HG03097 (cell line): ENCODE measurements at regions not wholly inside any gene's neighbourhood (a gene's known extent, or its start where the extent isn't known, plus 50 kb on each side); places are given as distances from the start of the nearest gene placed in this dataset.

ENCODE experiments used
- ATAC-seq: cut with Tn5 transposase; IDR thresholded peaks from one replicate; pipeline ENCODE4 v1.9.1; 2021; ENCODE audit not compliant: unreplicated experiment, low FRiP score

GRCh38 chr11:19352072-19352770 is 111.5 kb upstream of the E2F8 start:
- no peak for ATAC-seq

- ATAC-seq = no peak
Observed at GRCh38 chr11:19351426-19351825, 110.7 kb upstream of the E2F8 start.

DNA sequence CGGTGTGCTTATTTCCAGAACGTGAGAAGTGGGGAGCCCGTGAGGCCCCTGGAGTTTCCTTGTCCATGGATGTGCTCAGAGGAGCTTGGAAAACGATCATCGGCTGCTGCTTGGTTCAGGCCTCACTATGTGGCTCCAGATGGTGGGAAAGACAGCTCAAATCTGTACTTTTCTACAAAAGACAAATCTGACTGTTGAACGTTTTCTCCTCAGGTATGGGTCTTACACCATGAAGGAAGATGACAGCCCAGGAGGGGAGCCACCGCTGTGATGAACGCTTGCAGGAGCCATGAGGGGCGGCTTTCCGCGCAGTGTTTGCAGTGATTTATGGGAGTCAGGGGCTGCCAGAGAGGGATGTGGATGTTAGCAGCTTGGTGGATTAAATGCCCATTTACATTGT is 109.4 kb upstream of the E2F8 start:
- no peak for ATAC-seq

- no peak for ATAC-seq
Observed at GRCh38 chr11:19349340-19350025, 108.7 kb upstream of the E2F8 start.

DNA sequence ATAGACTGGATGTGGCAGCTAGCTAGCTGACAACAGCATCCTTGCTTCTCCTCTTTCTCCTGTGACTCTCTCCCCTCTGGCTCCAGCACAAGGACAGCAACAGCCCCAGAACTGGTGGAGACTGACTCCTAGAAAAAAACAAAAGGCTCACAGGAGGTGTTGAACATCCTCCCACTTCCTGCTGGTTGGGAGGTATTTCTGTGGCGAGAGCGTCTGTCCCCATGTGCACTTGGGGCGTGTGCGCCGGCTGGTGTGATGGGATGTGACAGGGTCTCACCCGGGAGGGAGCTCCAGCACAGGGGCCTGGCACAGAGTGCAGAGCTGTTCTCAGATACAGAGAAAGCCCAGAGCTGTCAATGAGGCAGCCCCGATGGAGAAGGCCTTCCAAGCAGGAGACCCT is 107.2 kb upstream of the E2F8 start:
- no peak for ATAC-seq

- no peak for ATAC-seq
Observed at GRCh38 chr11:19345848-19346681, 105.3 kb upstream of the E2F8 start.

GRCh38 chr11:19345519-19345847 is 104.7 kb upstream of the E2F8 start:
- ATAC-seq = no peak

DNA sequence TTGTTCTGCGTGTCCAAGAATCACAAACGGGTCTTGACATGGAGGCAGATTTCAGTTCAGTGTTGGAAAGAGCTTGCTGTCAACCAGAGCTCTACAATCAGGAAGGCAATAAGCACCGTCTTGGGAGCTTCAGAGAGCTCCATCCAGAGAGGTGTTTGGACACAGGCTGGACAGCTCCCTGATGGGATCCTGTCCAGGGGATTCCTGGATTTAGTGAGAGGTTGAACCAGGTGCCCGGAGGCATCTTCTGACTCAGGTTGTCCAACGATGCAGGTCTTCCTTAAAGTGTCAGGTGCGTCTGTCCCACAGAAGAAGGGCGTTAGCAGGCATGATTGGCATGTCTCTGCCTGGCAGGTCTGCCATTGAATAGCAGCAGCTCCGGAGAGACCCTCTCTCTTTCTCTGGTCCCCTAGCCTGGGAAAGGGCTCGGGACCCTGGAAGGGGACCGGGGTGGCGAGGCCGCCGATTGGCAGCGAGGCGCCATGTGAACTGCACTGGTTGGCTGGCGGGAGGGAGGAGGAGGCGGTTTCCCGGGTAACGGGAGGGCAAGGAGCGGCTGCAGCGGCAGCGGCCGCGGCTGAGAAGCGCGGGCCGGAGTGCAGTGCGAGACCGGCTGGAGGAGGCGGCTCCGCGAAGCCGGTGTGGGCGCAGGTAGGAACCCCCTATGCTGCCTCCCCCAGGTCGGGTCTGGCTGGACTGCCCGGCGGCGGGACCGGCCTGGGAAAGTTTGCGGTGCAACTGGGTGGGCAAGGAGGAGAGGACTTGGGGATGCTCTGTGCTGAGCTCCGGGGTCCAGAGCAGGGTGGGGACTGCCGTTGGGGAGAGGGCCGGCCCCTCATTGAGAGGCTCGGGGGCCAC is 104.1 kb upstream of the E2F8 start:
- ATAC-seq = no peak

DNA sequence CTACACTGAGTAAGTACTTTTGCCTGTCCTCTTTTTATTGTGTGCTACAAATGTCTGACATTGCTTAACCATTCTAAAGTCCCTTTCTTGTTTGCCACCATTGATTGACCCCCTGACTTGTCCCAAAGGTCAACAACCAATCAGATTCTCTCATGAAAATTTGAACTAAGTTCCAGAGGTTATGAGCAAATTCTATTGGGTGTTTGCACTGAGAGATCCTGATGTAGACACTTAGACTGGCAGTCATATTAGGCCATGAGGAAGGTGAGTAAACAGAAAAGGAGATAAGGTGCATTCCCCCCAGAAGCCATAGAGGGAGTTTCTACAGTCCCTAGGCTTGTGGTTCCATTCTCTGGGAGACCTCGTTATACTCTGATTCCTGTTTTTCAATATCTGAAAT is 101.3 kb upstream of the E2F8 start:
- no peak for ATAC-seq

DNA sequence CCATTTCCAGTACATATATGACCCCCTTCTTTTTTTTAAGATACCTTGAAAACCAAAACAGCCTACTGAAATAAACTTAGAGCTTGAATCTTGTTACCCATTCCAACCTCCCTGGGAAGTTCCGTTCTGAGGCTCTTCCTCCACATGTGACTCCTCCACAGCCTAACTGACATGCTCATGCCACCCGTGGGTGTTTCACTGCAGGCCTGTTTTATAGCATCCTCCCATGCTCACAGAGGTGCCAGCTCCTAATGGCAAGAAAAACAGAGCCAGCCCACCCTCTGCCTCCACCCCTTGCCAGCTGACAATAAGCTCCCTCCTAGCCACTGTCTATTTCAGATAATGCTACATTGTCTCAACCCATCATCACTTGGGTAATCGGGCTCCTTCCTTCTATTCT is 97.6 kb upstream of the E2F8 start:
- ATAC-seq = no peak

- no peak for ATAC-seq
Observed at GRCh38 chr11:19337779-19338178, 97.0 kb upstream of the E2F8 start.

GRCh38 chr11:19336331-19336730 is 95.6 kb upstream of the E2F8 start:
- ATAC-seq = no peak

- ATAC-seq = no peak
Observed at GRCh38 chr11:19332476-19332875, 91.7 kb upstream of the E2F8 start.

DNA sequence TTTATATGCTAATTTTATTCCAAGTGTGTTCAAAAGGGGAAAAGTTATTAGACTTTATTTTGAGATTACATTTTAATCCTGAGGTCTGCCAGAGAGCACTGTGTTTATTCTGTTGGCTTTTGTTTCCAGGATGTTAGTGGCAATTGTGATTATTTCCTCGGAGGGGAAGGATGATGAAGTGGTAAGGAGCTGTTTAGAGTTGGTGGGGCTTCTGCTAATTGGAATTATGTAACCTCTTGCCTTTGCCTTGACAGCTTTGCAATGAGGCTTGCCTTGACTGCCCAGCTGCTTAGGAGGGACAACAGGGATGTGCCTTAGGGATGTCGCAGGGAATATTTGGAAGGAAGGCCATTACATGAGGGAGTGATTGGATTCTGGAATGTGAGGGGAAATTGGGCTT is 89.7 kb upstream of the E2F8 start:
- no peak for ATAC-seq

GRCh38 chr11:19329970-19330369 is 89.2 kb upstream of the E2F8 start:
- ATAC-seq = no peak

GRCh38 chr11:19328586-19329311 is 88.0 kb upstream of the E2F8 start:
- ATAC-seq = no peak

DNA sequence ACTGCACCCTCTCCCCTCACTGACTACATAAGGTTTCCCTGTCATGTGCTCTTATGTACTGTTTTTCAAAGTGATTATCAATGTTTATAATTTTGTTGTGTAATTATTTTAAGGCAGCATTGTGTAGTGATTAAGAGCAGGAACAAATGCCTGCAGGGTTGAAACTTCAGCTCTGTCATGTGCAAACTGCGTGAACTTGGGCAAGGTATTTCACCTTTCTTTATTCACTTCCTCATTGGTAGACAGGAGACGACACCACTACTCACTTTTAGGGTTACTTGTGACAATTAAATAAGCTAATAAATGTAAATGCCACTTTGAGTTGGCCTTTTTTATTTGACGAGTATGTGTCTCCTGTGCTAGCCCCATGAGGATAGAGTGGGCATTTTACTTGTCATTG is 86.5 kb upstream of the E2F8 start:
- ATAC-seq = no peak

DNA sequence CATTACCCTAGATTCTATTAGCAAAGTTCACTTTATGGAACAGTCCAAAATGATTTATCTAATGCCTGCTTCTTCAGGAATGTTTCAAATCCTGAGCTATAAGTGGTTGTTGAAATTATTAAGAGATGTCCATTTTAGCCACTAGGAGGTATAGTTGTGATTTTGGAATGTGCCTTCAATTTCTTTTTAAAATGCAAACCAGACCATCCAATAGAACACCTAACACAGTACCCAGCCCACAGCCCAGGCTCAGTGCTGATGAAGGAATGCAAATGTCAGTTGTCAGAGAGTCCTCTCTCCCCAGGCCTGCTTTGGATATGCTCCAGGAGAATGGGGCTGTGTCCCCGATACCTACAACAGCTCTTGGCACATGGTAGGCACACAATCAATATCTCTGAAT is 85.8 kb upstream of the E2F8 start:
- ATAC-seq = no peak

- ATAC-seq = no peak
Observed at GRCh38 chr11:19323502-19323901, 82.8 kb upstream of the E2F8 start.

GRCh38 chr11:19321351-19321750 is 80.6 kb upstream of the E2F8 start:
- no peak for ATAC-seq
